ENCODE measurements at regions not wholly inside any gene's neighbourhood (a gene's known extent, or its start where the extent isn't known, plus 50 kb on each side); places are given as distances from the start of the nearest gene placed in this dataset.
"Not testable (repeated sequence)": the region's sequence is repeated elsewhere in the genome, so short reads cannot be mapped to it uniquely, and the experiment has no call there.

DNA sequence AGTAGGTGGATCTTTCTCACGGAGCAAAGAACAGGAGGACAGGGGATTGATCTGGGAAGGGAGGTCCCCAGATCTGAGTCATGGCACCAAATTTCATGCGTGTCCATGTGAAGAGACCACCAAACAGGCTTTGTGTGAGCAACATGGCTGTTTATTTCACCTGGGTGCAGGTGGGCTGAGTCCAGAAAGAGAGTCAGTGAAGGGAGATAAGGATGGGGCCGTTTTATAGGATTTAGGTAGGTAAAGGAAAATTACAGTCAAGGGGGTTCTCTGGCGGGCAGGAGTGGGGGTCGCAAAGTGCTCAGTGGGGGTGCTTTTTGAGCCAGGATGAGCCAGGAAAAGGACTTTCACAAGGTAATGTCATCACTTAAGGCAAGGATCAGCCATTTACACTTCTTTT is 1480.5 kb upstream of the PRR20A start:
- not testable (repeated sequence) for TF ChIP-seq EP300, POLR2A (IDR thresholded peaks at IDR 0.05)
- TF ChIP-seq, protein P1, sequence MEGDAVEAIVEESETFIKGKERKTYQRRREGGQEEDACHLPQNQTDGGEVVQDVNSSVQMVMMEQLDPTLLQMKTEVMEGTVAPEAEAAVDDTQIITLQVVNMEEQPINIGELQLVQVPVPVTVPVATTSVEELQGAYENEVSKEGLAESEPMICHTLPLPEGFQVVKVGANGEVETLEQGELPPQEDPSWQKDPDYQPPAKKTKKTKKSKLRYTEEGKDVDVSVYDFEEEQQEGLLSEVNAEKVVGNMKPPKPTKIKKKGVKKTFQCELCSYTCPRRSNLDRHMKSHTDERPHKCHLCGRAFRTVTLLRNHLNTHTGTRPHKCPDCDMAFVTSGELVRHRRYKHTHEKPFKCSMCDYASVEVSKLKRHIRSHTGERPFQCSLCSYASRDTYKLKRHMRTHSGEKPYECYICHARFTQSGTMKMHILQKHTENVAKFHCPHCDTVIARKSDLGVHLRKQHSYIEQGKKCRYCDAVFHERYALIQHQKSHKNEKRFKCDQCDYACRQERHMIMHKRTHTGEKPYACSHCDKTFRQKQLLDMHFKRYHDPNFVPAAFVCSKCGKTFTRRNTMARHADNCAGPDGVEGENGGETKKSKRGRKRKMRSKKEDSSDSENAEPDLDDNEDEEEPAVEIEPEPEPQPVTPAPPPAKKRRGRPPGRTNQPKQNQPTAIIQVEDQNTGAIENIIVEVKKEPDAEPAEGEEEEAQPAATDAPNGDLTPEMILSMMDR (IDR thresholded peaks at IDR 0.05) = not testable (repeated sequence)

Data from tibial nerve (tissue), 4 donors.